ENCODE measurements at regions not wholly inside any gene's neighbourhood (a gene's known extent, or its start where the extent isn't known, plus 50 kb on each side); places are given as distances from the start of the nearest gene placed in this dataset.

DNA sequence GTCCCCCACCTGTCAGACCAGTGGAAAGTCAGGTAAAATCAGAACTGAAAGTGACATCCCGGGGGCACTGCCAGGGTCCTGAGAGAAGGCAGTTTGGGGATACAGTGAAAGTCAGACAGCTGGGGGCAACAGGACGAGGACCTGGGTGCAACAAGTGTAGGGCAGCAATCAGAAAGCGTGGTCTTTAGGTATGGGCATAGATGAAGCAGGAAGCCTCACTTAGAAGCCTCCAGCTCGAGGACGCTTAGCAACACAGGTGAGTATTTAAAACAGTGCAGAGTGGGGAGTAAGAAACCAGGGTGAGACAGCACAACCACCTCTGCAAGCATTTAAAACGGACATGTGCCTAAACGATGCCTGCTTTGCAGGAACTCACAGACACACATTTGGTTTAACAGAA is 64.6 kb upstream of the POU2AF1 start:
- TF ChIP-seq CTCF (IDR thresholded peaks at IDR 0.05) (no peak), POLR2A (IDR thresholded peaks at IDR 0.05) (no peak), POLR2AphosphoS5 (IDR thresholded peaks at IDR 0.05) (no peak)

All from sigmoid colon (tissue), 4 donors.